ENCODE measurements at regions not wholly inside any gene's neighbourhood (a gene's known extent, or its start where the extent isn't known, plus 50 kb on each side); places are given as distances from the start of the nearest gene placed in this dataset.

- TF ChIP-seq CTCF (conservative IDR thresholded peaks at IDR 0.05; ENCODE audit: low read depth, low read length) (no peak), RAD21 (IDR thresholded peaks at IDR 0.05; ENCODE audit: low read length) (no peak), RCOR1 (IDR thresholded peaks at IDR 0.05; ENCODE audit: insufficient replicate concordance, low read length) (no peak), MAZ (IDR thresholded peaks at IDR 0.05; ENCODE audit: borderline replicate concordance, low read depth, low read length) (no peak), SMC3 (IDR thresholded peaks at IDR 0.05; ENCODE audit: low read depth, low read length) (no peak), MXI1 (IDR thresholded peaks at IDR 0.05; ENCODE audit: borderline replicate concordance, low read depth, low read length) (no peak), MAFK (IDR thresholded peaks at IDR 0.05; ENCODE audit: low read depth, low read length) (no peak), POLR2A (IDR thresholded peaks at IDR 0.05; ENCODE audit: low read depth, low read length) (no peak), USF2 (IDR thresholded peaks at IDR 0.05; ENCODE audit: low read depth, low read length) (no peak), FOS (IDR thresholded peaks at IDR 0.05; ENCODE audit: low read depth, low read length) (no peak), RFX5 (IDR thresholded peaks at IDR 0.05; ENCODE audit: low read depth, low read length) (no peak), ELK1 (IDR thresholded peaks at IDR 0.05; ENCODE audit: borderline replicate concordance, low read depth, low read length) (no peak), CEBPB (IDR thresholded peaks at IDR 0.05; ENCODE audit: low read depth, low read length) (no peak), BHLHE40 (IDR thresholded peaks at IDR 0.05; ENCODE audit: low read depth, low read length) (no peak)
Observed at GRCh38 chr15:92545996-92546395, 109.6 kb downstream of the FAM174B start.

All from IMR-90 (cell line).